GM12878 (cell line): ENCODE measurements at regions not wholly inside any gene's neighbourhood (a gene's known extent, or its start where the extent isn't known, plus 50 kb on each side); places are given as distances from the start of the nearest gene placed in this dataset.

Experiments used
- ATAC-seq: fragments of 200-7000 bp; cut with Tn5 transposase; 3 replicates; pipeline ENCODE4 v1.9.1; 2020; ENCODE audit warnings: mild to moderate bottlenecking, moderate library complexity
- BruUV-seq: library from RNA; stranded (reverse); fragments of 400-500 nt; replicated peaks from 2 replicates; lab custom pipeline; 2021; lab: Mats Ljungman, UMichigan
- CTCF ChIA-PET: fragments of 300-600 bp; sonication (Branson Sonifier 250); formaldehyde crosslinking; extraction: SDS; loops from one replicate; lab custom pipeline; 2021; ENCODE audit warnings: inconsistent platforms; lab: Yijun Ruan, JAX
- POLR2A ChIA-PET: fragments of 350-600 bp; formaldehyde crosslinking; extraction: SDS; loops from one replicate; lab custom pipeline; 2021; ENCODE audit warnings: inconsistent platforms; lab: Charles Lee
- RAD21 ChIA-PET: fragments of 300-600 bp; sonication (Branson Sonifier 250); formaldehyde crosslinking; loops from one replicate; lab custom pipeline; 2023; ENCODE audit warnings: antibody characterized with exemption; ENCODE audit not compliant: unreplicated experiment; lab: Charles Lee
- SMC1A ChIA-PET: fragments of 300-600 bp; sonication (Branson Sonifier 250); formaldehyde crosslinking; loops from one replicate; lab custom pipeline; 2023; ENCODE audit not compliant: unreplicated experiment, uncharacterized antibody; lab: Charles Lee
- DNase-seq: peaks from one replicate; pipeline ENCODE4 v3.0.0-alpha.2; 2011; ENCODE audit warnings: low read depth, low spot score
- FAIRE-seq: peaks from 3 replicates; lab custom pipeline; 2011; peaks lifted over from hg19 to GRCh38; lab: Jason Lieb, UNC
- H2AFZ ChIP-seq: 2 replicates; pipeline ENCODE4 v1.6.0; 2011; ENCODE audit warnings: low read depth, low read length, control low read depth; ENCODE audit not compliant: control insufficient read depth
- H3K27ac ChIP-seq: 2 replicates; pipeline ENCODE4 v1.5.1; 2011; ENCODE audit warnings: control low read depth; ENCODE audit not compliant: control insufficient read depth, insufficient read depth
- H3K27me3 ChIP-seq, 2 experiments: replicated peaks in 1 of 2; 2 replicates each; pipeline versions ENCODE4 v1.6.0 to v1.6.1; 2011; ENCODE audit warnings: low read length in 1 of 2; ENCODE audit not compliant: control insufficient read depth in 2 of 2, insufficient read depth in 2 of 2
- H3K36me3 ChIP-seq, 2 experiments: 2 replicates each; pipeline ENCODE4 v1.5.1; 2011; ENCODE audit warnings: low read length in 1 of 2; ENCODE audit not compliant: control insufficient read depth in 2 of 2, insufficient read depth in 2 of 2
- H3K4me1 ChIP-seq: 2 replicates; pipeline ENCODE4 v1.6.1; 2011; ENCODE audit warnings: mild to moderate bottlenecking, low read length, moderate library complexity, mixed read lengths; ENCODE audit not compliant: control insufficient read depth, insufficient read depth
- H3K4me2 ChIP-seq: 2 replicates; pipeline ENCODE4 v1.6.0; 2011; ENCODE audit warnings: control low read depth; ENCODE audit not compliant: control insufficient read depth, insufficient read depth
- H3K4me3 ChIP-seq: fragments of 200-600 bp; sonication (generic); 2 replicates; pipeline ENCODE4 v1.5.1; 2016
- H3K79me2 ChIP-seq: 2 replicates; pipeline ENCODE4 v1.6.0; 2011; ENCODE audit warnings: low read length; ENCODE audit not compliant: control insufficient read depth, insufficient read depth
- H3K9ac ChIP-seq: 2 replicates; pipeline ENCODE4 v1.8.0; 2011; ENCODE audit warnings: low read length, control low read depth, mixed read lengths; ENCODE audit not compliant: control insufficient read depth, insufficient read depth
- H3K9me3 ChIP-seq: replicated peaks from 3 replicates; pipeline ENCODE4 v1.5.1; 2011; ENCODE audit warnings: mild to moderate bottlenecking, low read length; ENCODE audit not compliant: control insufficient read depth, insufficient read depth
- H4K20me1 ChIP-seq: 2 replicates; pipeline ENCODE4 v1.6.0; 2011; ENCODE audit not compliant: control insufficient read depth, insufficient read depth
- CBX5 ChIP-seq: sonication (generic); IDR thresholded peaks from 2 replicates; pipeline ENCODE4 v1.6.1; 2016; ENCODE audit warnings: low read depth, moderate library complexity, mild to moderate bottlenecking, inconsistent platforms
- CEBPB ChIP-seq, 2 experiments: fragments of 150-350 bp in 1 of 2; IDR thresholded peaks; 2 replicates each; pipeline ENCODE4 v1.6.1; 2012 to 2014; ENCODE audit warnings: low read depth in 2 of 2, low read length in 2 of 2, borderline replicate concordance in 1 of 2, inconsistent platforms in 1 of 2
- E2F4 ChIP-seq: IDR thresholded peaks from 2 replicates; pipeline ENCODE4 v1.6.1; 2012; ENCODE audit warnings: low read depth, low read length, improper control_type of control experiment
- HDGF ChIP-seq: fragments of 450-650 bp; IDR thresholded peaks from 2 replicates; pipeline ENCODE4 v1.6.1; 2016; ENCODE audit warnings: antibody characterized with exemption
- JUND ChIP-seq: IDR thresholded peaks from 2 replicates; pipeline ENCODE4 v1.6.1; 2012; ENCODE audit warnings: low read depth, mild to moderate bottlenecking, low read length, improper control_type of control experiment, moderate library complexity
- MYB ChIP-seq: fragments of 150-350 bp; IDR thresholded peaks from 2 replicates; pipeline ENCODE4 v1.6.1; 2014; ENCODE audit warnings: mild to moderate bottlenecking, low read depth, low read length, borderline replicate concordance
- SP1 ChIP-seq: IDR thresholded peaks from one replicate; pipeline ENCODE4 v1.6.1; 2011; ENCODE audit warnings: low read depth, low read length
- TAF1 ChIP-seq: IDR thresholded peaks from 2 replicates; pipeline ENCODE4 v1.6.1; 2011; ENCODE audit warnings: mild to moderate bottlenecking, low read depth, low read length, borderline replicate concordance
- TCF12 ChIP-seq: IDR thresholded peaks from 2 replicates; pipeline ENCODE4 v1.6.1; 2011; ENCODE audit warnings: low read depth, mild to moderate bottlenecking, low read length
- ZBED1 ChIP-seq: IDR thresholded peaks from 2 replicates; pipeline ENCODE4 v1.6.1; 2016; ENCODE audit warnings: borderline replicate concordance
- ZNF384 ChIP-seq: IDR thresholded peaks from 2 replicates; pipeline ENCODE4 v1.6.1; 2012; ENCODE audit warnings: low read depth, mild to moderate bottlenecking, low read length, improper control_type of control experiment, borderline replicate concordance
- WGBS: methylation state at CpG from one replicate; pipeline ENCODE4 v1.1.6; 2016; ENCODE audit warnings: low lambda C conversion rate; ENCODE audit not compliant: insufficient replicate concordance, insufficient coverage; ENCODE audit errors: missing lambda C conversion rate; 5-methylcytosine and 5-hydroxymethylcytosine counted together
- in situ Hi-C: fragments of 300-500 bp; cut with MboI; formaldehyde crosslinking; loops from 9 replicates; pipeline ENCODE4 v1.14.3; 2018; ENCODE audit warnings: mixed read lengths
- intact Hi-C: fragments of 100-400 bp; cut with micrococcal nuclease; formaldehyde crosslinking; loops from one replicate; pipeline ENCODE4 v1.14.2; 2022; ENCODE audit not compliant: unreplicated experiment

- Histone ChIP-seq H3K79me2 (no peaks in the 10 kb centered on the region), H3K27me3 (no peaks in the 10 kb centered on the region), H3K4me2 (no peak overlapping the region), H3K9ac (no peak overlapping the region), H3K9me3 (no peaks in the 10 kb centered on the region; the same call in 2 of the 3 replicates), H3K4me1 (no peaks in the 10 kb centered on the region), H4K20me1 (no peaks in the 10 kb centered on the region), H3K27ac (no peak overlapping the region), H3K4me3 (no peak overlapping the region), H3K36me3 (no peaks in the 10 kb centered on the region), H2AFZ (no peak overlapping the region)
- ATAC-seq (no peak), DNase-seq (no peak), FAIRE-seq (no peak)
- in situ Hi-C loops (no loop called here), intact Hi-C loops (no loop called here)
- no TSS peak for BruUV-seq
- ChIA-PET CTCF (no interaction called here), RAD21 (no interaction called here), SMC1A (no interaction called here), POLR2A (no interaction called here)
- TF ChIP-seq TCF12 (no peak), HDGF (no peak), ZBED1 (no peak), CEBPB (IDR thresholded peaks at IDR 0.05; ENCODE audit: borderline replicate concordance in 1 of 2, low read depth in 2 of 2, low read length in 2 of 2) (no peak), CBX5 (no peak), TAF1 (no peak), SP1 (no peak), JUND (no peak), ZNF384 (no peak), MYB (no peak)
- WGBS = 23% methylated on average over 1 of the region's 1 CpG
These were observed 304.4 kb upstream of the RTL1 start for GRCh38 chr14:101207897-101208296.

- no TSS peak for BruUV-seq
- CTCF ChIA-PET = no interaction called here
- POLR2A ChIA-PET = no interaction called here
- Histone ChIP-seq H3K4me1 (no peaks in the 10 kb centered on the region), H3K4me2 (no peak overlapping the region), H2AFZ (no peak overlapping the region), H3K36me3 (no peaks in the 10 kb centered on the region), H3K79me2 (no peaks in the 10 kb centered on the region), H3K27ac (no peak overlapping the region), H3K9ac (no peak overlapping the region), H3K27me3 (no peaks in the 10 kb centered on the region), H3K9me3 (no peaks in the 10 kb centered on the region; the same call in 2 of the 3 replicates), H3K4me3 (no peak overlapping the region), H4K20me1 (no peaks in the 10 kb centered on the region)
- intact Hi-C loops = no loop called here
- 19% methylated on average over 2 of the region's 2 CpGs for WGBS
- TF ChIP-seq E2F4 (no peak), CBX5 (peak; percentile 89)
- in situ Hi-C loops = no loop called here
- DNase-seq = no peak
- ATAC-seq = no peak
- SMC1A ChIA-PET = no interaction called here
- RAD21 ChIA-PET = no interaction called here
- no peak for FAIRE-seq
These were observed 306.1 kb upstream of the RTL1 start for GRCh38 chr14:101209594-101209993.
